Vagina (tissue), 2 donors: ENCODE measurements at regions not wholly inside any gene's neighbourhood (a gene's known extent, or its start where the extent isn't known, plus 50 kb on each side); places are given as distances from the start of the nearest gene placed in this dataset.

ENCODE experiments used
- POLR2A ChIP-seq, 2 donors: fragments of 450-650 bp; IDR thresholded peaks; one replicate each; pipeline ENCODE4 v1.6.1; 2017; ENCODE audit warnings: antibody characterized with exemption in 2 of 2, mild to moderate bottlenecking in 2 of 2, moderate library complexity in 2 of 2
- TF ChIP-seq, protein P1 (sequence below), 3 experiments: fragments of 450-650 bp in 2 of 3; fragments of 200-600 bp in 1 of 3; sonication (generic) in 1 of 3; IDR thresholded peaks; one replicate each; pipeline ENCODE4 v1.5.1; 2017 to 2019; ENCODE audit warnings: antibody characterized with exemption in 3 of 3, mild to moderate bottlenecking in 2 of 3, moderate library complexity in 2 of 3

DNA sequence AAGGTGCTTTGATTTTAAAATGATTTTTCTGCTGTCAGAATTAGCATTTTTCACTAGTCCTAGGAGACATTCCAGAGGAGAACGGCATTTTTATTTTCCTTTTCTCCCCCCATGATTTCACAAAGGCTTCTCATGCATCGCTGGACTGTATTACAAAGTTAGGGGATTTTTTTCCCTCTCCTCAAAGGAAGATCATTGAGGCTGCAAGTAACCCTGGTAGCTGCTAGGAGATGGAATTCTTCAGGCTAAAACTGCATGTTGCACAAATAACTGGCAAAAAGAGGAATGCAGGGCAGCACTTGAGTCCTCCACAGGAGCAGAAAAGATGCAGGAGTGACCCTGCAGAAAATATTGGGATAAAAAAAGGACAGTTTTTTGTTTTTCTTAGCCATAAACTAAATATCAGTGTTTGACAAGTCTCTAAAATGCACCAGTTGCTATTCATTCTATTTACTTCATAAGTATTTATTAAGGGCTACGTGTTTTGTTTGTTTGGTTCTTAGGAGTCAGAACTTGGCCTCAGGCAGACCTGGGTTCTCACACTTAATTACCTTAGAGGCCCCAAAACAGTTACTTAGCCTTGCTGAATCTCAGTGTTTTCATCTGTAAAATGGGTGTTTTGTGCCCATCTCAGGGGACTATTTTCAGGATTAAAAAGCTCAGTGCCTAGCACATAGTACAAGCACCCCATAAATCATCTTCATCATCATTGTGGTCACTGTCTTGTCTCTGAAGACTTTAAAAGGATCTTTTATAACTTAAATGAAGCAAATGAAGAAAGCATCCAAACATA lies 144.5 kb upstream of the ID4 start:
- TF ChIP-seq POLR2A (IDR thresholded peaks at IDR 0.05) = no peak
- TF ChIP-seq, protein P1, sequence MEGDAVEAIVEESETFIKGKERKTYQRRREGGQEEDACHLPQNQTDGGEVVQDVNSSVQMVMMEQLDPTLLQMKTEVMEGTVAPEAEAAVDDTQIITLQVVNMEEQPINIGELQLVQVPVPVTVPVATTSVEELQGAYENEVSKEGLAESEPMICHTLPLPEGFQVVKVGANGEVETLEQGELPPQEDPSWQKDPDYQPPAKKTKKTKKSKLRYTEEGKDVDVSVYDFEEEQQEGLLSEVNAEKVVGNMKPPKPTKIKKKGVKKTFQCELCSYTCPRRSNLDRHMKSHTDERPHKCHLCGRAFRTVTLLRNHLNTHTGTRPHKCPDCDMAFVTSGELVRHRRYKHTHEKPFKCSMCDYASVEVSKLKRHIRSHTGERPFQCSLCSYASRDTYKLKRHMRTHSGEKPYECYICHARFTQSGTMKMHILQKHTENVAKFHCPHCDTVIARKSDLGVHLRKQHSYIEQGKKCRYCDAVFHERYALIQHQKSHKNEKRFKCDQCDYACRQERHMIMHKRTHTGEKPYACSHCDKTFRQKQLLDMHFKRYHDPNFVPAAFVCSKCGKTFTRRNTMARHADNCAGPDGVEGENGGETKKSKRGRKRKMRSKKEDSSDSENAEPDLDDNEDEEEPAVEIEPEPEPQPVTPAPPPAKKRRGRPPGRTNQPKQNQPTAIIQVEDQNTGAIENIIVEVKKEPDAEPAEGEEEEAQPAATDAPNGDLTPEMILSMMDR (IDR thresholded peaks at IDR 0.05) = no peak
